Inflammatory macrophage treated with lipopolysaccharide for 4 hours (primary cell): ENCODE measurements at regions not wholly inside any gene's neighbourhood (a gene's known extent, or its start where the extent isn't known, plus 50 kb on each side); places are given as distances from the start of the nearest gene placed in this dataset.

ENCODE experiments used
- DNase-seq: peaks from one replicate; pipeline ENCODE4 v3.0.0-alpha.2; 2020

- no peak for DNase-seq
These were observed 661.5 kb downstream of the LIG4 start for GRCh38 chr13:107553838-107554237.

DNA sequence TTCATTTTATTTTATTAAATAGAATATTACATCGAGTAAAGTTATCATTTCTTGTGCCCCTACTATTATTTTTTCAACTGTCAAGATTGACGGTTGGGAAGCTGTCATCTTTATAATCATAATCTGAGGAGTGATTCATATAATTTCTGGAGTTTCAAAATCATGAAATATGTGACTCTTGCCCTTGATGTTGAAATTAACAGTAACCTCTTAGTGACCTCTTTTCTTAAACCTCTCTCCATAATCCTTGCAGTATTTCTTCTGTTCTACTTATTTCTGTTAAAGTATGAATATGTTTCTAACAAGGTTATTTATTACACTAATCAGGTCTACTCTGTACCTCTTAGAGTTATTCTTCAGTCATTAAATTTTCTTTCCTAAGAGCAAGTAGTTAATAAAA lies 663.8 kb downstream of the LIG4 start:
- DNase-seq: no peak

DNA sequence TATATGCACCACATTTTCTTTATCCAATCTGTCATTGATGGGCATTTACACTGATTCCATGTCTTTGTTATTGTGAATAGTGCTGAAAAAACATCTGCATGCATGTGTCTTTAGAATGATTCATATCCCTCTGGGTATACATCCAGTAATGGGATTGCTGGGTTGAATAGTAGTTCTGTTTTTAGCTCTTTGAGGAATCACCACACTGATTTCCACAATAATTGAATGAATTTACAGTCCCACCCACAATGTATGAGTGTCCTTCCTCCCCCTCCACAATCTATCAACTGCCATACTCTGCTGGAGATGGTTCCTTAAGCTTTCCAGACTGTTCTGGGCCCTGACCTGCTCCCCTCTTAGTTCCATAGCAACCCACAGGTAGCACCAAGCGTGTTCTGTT lies 667.0 kb downstream of the LIG4 start:
- no peak for DNase-seq

DNA sequence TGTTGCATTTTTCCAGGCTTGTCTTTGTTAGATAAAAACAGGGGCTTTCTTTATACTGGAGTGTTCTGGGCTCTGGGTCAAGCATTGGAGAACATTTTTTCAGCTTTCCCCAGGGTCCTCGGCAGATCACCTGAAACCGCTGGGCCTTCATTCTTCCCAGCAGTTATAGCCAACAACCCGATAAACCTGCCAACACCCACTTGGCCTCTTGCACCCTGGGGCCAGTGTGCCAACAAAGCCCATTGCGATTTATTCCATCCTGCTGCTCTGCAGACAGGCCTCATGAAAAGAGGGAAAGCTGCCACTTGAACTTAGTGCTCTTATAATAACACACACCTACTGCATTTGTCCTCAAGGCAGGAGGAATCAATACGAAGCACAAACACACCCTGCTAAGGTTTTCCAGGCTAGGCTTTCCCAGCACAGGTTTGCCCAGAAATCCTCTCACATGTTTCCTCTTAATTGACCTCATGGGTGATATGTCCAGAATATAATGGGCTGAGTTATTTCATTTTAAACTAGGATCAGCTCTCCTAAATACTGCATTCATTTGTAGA lies 669.3 kb downstream of the LIG4 start:
- no peak for DNase-seq

- DNase-seq: no peak
These were observed 680.8 kb downstream of the LIG4 start for GRCh38 chr13:107534548-107534947.

DNA sequence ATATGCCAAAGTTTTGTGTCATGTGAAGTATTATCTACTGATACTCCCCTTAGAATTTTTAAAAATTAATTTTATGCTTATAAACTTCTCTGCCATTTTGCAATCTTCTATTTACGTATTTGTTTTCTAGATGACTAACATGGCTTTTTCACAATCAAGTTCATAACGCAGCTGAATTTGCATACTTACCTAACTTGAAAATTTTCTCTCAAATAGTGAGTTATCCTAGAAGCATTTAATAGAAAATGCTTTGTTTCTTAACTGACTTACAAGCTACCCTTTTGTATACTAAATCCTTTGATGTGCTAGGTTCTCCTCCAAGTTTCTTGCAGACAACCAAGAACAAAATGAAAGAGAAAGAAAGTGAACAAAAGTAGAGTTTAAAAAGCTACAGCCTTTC lies 683.5 kb downstream of the LIG4 start:
- DNase-seq: no peak

GRCh38 chr13:107531180-107531579 lies 684.2 kb downstream of the LIG4 start:
- DNase-seq: no peak

GRCh38 chr13:107529035-107529434 lies 686.3 kb downstream of the LIG4 start:
- no peak for DNase-seq

DNA sequence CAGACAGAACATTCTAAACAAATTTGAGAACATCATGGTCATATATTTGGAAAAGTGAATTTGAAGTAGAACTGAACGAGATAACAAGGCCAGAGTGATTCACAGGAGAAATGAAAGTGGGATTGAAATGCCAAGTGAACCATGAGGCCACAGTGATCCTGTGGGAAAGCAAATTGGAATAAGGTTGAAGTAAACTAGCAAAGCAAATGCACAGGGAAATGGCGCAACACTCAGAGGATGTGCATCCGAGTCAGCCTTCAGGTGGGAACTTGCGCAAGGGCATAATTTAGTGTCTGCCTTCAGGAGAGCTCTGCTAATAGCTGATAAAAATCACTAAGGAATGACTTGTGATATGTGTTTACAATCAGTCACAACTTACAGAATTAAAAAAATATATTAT lies 696.6 kb downstream of the LIG4 start:
- no peak for DNase-seq

- no peak for DNase-seq
These were observed 697.0 kb downstream of the LIG4 start for GRCh38 chr13:107518292-107518691.

DNA sequence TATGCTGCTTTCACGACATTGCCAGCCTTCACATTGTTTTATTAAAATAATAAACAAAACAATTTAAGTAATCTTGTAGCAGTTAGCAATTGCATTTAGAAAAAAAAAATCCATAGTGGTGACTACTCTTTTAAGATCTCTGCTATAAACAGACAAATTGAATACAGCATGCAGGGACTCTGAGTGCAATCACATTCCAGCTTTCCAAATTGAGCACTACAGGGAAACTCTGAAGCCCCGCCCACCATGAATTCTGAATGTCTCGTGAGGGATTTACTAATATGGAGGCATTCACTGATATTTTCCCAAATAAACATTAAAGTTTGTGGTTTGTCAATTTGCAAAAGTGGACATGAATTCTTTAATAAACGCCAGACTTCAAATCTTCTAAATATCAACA lies 698.8 kb downstream of the LIG4 start:
- DNase-seq: no peak

DNA sequence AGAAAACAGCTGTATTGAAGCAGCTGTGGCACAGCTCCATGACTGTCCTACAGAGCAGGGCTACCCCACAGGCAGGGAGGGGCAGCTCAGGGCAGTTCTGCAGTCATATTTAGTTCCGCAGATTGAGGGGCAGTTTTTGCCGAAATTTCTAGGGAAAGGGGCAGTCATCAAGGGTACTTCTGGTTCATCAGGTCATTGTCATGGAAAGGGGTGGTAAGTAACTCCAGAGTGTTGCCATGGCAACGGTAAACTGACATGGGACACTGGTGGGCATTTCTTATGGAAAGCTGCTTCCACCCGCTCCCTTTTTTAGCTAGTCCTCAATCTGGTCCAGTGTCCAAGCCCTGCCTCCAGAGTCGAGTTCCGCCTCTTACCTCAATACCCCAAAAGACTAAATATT lies 702.8 kb downstream of the LIG4 start:
- DNase-seq: no peak

DNA sequence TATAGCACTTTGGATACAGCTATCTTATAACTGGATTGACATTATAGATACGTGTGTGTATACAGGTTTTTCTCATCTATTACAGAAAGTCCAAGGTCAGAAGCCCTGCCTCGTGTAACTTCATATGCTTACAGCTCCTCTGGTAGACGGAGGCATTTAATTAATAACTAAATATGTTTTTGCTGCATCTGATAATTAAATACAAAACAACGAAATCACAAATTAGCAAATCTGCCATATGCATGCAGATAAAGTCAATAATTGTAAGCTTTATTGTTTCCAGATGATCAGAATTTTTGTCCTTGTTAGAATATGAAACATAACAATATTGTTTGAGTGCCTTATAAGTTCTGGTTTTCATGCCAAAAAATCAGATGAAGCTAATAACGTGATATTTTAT lies 717.7 kb downstream of the LIG4 start:
- no peak for DNase-seq

DNA sequence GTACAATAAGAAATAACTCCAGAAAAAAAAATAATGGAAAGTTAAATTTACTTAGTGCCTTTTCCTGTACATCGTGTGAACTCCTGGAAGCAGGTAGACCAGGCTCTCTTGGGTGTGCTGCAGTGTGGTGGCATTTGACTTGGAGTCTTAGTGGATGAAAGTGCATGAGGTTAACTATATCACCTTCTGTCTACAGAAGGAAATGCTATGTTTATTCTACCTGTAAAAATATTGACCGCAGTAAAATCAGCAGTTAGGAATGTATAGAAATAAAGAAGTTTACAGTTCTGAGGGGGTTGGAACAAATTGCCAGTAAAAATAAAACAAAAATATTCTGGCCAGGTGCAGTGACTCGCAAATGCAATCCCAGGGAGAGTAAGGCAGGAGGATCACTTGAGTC lies 722.1 kb downstream of the LIG4 start:
- no peak for DNase-seq

DNA sequence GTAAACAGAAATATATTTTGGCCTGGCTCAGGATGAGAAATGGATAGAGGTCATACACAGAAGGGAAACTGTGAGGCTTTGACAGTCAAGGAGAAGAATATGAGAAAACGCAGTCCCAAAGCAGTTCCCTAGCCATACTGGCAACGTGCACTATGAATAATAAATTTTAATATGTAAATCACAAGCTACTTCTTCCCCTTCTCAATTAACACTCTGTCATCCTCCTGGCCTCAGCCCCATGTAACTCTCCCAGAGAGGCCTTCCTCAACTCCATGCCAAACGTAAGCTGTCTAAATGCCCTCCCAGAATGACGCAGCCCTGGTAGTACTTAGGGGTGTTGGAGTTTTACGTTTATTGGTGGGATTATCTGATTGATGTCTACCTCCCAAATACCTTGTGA lies 732.6 kb downstream of the LIG4 start:
- no peak for DNase-seq

- DNase-seq: no peak
These were observed 735.2 kb downstream of the LIG4 start for GRCh38 chr13:107480130-107480529.

- DNase-seq: no peak
These were observed 737.5 kb downstream of the LIG4 start for GRCh38 chr13:107477772-107478379.

GRCh38 chr13:107475753-107476453 lies 739.4 kb downstream of the LIG4 start:
- no peak for DNase-seq

DNA sequence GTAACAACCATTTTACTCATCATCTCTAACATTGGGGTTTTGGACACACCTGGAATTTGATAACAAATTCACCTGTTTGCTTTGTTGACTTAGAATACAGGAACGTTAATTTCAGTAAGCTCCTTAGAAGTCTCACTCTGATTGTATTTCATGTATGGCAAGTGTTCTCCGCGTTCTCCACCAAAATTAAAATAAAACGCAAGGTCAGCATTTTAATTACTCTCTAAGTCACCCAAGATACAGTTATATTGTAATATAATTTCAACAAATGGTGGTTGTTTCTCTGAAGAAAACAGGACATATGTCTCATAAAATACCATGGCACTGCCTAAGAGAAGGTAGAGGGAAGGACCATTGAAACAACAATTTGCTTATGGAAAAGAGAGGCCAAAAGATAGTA lies 742.1 kb downstream of the LIG4 start:
- no peak for DNase-seq

DNA sequence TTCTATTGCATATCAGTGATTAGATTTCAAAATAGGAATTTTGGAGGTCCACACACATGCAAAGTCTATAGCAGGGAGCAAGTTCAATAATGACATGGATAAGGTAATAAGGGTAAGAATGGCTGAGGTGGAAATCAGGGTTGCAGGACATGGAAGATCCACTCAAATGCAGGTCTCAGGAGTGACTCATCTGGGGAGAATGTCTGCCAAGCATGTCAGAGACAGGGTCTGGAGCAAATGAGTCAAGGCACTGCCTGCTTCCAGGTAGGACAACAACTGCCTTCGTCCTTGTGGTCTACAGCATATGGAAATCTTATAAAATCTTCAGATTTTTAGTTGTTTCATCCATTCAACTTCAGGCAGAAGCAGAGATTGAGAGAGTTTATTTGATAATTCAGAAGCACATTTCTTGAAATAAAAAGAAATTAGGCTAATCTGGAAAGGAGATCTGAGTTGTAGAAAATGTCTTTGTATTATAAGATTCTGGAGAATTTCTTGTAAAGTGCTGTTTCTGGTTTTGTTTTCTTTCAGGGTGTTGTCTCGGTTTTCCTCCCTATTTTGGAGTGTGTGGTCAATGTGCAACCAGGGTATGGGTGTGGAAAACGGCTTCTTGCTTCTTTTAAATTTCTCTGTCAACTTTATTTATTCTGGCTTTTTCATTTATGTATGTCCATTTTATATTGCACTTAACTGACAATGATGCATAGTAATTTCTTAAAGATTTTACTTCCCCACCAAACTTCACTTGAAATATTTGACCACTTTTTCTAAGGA lies 748.8 kb downstream of the LIG4 start:
- DNase-seq: no peak

DNA sequence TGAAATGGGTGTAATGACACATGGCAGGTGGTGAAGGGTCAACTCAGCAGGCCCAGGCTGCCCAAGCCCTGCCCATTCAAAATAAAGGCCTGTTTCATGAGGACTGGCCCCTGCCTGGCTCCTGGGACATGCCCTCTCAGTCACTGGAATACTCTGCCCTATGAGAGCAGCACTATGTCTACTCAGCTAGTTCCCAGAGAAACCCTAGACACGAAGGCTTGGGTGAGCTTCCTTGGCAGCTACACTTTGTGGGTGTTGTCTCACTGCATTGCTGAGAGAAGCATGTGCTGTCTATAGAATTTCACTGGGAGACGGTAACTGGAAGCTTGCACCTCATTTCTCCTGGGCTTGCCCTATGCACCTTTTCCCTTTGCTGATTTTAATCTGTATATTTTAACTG lies 752.8 kb downstream of the LIG4 start:
- no peak for DNase-seq

DNA sequence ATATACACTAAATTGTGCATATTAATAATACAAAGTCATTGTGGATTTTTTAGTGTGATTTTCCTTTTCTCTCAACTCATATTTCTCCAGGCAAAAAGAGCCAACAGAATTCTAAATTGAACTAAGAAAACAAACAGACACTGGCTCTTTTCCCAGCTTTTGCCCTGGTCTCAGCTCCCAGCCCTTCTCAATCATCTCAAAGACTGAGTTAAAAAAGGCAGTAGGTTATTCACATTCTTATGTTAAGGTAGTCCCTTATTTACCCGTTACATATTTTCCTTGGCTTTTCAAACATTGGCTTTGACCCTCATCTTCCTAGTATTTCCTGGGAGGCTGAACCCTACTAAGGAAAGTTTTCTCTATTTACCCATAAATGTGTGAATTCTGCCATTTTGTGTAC lies 753.6 kb downstream of the LIG4 start:
- DNase-seq: no peak

- DNase-seq: no peak
These were observed 755.9 kb downstream of the LIG4 start for GRCh38 chr13:107459430-107459829.

GRCh38 chr13:107458269-107458668 lies 757.1 kb downstream of the LIG4 start:
- DNase-seq: no peak
